Stomach smooth muscle (tissue), 2 donors: ENCODE measurements at regions not wholly inside any gene's neighbourhood (a gene's known extent, or its start where the extent isn't known, plus 50 kb on each side); places are given as distances from the start of the nearest gene placed in this dataset.
"Not testable (repeated sequence)": the region's sequence is repeated elsewhere in the genome, so short reads cannot be mapped to it uniquely, and the experiment has no call there.

Experiments
- H3K27ac ChIP-seq: one replicate; pipeline ENCODE4 v1.7.0; 2013; ENCODE audit warnings: mild to moderate bottlenecking, low read length, inconsistent platforms
- H3K27me3 ChIP-seq, 2 donors: one replicate each; pipeline ENCODE4 v1.7.0; 2013; ENCODE audit warnings: low read length in 2 of 2; ENCODE audit not compliant: insufficient read depth in 2 of 2, control insufficient read depth in 1 of 2
- H3K36me3 ChIP-seq, 2 donors: one replicate each; pipeline ENCODE4 v1.7.0; 2013; ENCODE audit warnings: low read length in 2 of 2; ENCODE audit not compliant: control insufficient read depth in 2 of 2, insufficient read depth in 2 of 2
- H3K4me1 ChIP-seq: one replicate; pipeline ENCODE4 v1.7.0; 2013; ENCODE audit warnings: low read length; ENCODE audit not compliant: control insufficient read depth, insufficient read depth
- H3K4me3 ChIP-seq, 2 donors: one replicate each; pipeline ENCODE4 v1.7.0; 2013; ENCODE audit warnings: low read length in 2 of 2
- H3K9ac ChIP-seq, 2 donors: one replicate each; pipeline ENCODE4 v1.7.0; 2013; ENCODE audit warnings: low read length in 2 of 2, mild to moderate bottlenecking in 1 of 2
- H3K9me3 ChIP-seq, 2 donors: one replicate each; pipeline ENCODE4 v1.7.0; 2013; ENCODE audit warnings: low read length in 2 of 2; ENCODE audit not compliant: control insufficient read depth in 2 of 2
- donor health status: healthy.
- donor health status: Pancreatic carcinoma.

DNA sequence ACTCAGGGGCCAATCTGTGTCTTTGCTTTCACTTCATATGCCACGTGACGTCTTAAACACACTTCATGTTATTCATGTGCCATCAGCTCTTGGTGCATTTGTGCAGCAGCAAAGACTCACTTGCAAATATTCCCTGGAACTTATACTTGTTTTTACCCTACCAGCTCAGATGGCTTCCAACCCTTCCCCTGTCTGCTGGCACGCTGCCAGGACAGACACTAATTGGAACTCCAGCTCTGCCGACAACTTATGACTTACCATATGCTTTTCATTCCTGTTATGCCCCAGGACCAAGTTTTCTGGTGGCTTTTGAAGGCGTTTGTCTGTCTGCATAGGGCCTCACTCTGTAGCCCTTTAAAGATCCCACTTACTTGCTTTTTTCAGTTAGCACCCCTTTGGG, 261.7 kb upstream of the GNPDA2 start:
- H3K27ac ChIP-seq = no peak overlapping the region
- H3K27me3 ChIP-seq = no peaks in the 10 kb centered on the region
- no peaks in the 10 kb centered on the region for H3K9me3 ChIP-seq
- H3K4me1 ChIP-seq = no peaks in the 10 kb centered on the region
- H3K9ac ChIP-seq = no peak overlapping the region
- no peaks in the 10 kb centered on the region for H3K36me3 ChIP-seq
- H3K4me3 ChIP-seq = no peak overlapping the region

DNA sequence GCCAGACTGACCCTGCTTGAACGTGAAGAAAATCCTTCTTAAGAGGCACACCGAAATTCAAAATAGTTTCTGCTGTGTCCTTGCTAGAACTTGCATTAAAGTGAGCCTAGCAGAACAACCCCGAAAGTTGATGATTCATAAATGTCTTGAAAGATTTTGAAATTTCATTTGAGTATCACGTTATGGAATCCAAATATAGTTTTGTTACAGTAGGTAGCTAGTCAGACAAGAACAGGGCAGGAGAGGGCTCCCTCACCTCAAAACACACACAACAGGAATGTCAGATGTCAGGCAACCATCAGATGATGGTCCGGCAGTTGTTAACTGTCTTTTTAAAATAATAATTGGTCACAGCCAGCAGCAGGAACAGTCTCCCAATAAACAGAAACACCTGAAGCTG, 259.6 kb upstream of the GNPDA2 start:
- no peaks in the 10 kb centered on the region for H3K36me3 ChIP-seq
- H3K27ac ChIP-seq = no peak overlapping the region
- no peaks in the 10 kb centered on the region for H3K4me1 ChIP-seq
- H3K27me3 ChIP-seq = no peaks in the 10 kb centered on the region
- no peaks in the 10 kb centered on the region for H3K9me3 ChIP-seq
- H3K9ac ChIP-seq = no peak overlapping the region
- H3K4me3 ChIP-seq = no peak overlapping the region

DNA sequence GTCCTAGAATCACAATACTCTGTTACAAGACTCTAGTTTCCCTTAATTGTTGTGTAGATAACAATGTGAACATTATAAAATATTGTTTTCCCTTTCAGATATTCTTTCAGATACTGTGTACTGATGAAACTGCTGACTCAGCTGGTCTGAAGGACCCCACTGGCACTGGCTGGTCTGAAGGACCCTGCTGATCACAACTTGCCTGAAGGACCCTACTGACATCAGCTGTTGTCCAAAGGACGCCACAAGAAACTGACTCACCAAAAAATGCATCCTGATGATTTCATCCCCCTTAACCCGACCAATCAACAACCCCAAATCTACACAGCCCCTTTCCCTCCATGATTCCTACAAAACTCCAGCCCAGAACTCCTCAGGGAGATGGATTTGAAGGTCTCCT, 258.8 kb upstream of the GNPDA2 start:
- Histone ChIP-seq H3K27ac (no peak overlapping the region), H3K9ac (no peak overlapping the region), H3K4me1 (no peaks in the 10 kb centered on the region), H3K27me3 (no peaks in the 10 kb centered on the region), H3K9me3 (no peaks in the 10 kb centered on the region), H3K36me3 (no peaks in the 10 kb centered on the region), H3K4me3 (no peak overlapping the region)

DNA sequence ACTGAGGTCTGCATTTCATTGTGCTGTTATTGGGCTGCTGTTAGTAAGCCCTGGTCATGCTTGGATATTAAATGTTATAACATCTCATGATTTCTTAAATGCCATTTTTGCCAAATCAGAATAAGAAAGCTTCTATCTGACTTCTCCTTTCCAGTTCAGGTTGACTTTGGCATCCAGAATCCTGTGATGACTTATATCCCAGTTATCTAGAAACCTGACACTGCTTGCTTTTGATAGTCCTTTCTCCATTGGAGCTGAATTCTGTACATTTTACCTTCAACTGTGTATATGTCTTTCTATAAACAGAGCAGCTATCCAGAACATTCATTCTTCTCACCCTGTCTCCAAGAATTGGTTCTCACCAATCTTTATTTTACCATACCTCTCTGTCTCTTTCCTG, 257.7 kb upstream of the GNPDA2 start:
- no peaks in the 10 kb centered on the region for H3K9me3 ChIP-seq
- no peak overlapping the region for H3K4me3 ChIP-seq
- H3K4me1 ChIP-seq = no peaks in the 10 kb centered on the region
- H3K27me3 ChIP-seq = no peaks in the 10 kb centered on the region
- H3K36me3 ChIP-seq = no peaks in the 10 kb centered on the region
- no peak overlapping the region for H3K9ac ChIP-seq
- no peak overlapping the region for H3K27ac ChIP-seq

DNA sequence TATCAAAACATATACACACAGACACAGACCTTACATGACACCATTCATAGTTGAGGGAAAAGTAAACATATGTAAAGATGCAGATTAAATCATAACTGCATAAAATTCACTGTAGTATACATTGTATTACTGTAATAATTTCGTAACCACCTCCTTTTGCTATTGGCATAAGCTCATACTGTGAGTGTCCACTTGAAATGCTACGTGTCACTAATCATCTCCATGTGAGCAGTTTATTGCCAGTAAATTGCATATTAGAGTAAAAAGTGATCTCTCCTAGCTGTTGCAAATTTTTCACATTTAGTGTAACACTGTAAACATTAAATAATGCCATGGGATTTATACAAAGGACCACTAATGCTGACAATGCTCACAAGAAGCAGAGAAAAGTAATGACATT, 256.7 kb upstream of the GNPDA2 start:
- Histone ChIP-seq H3K4me3 (no peak overlapping the region), H3K9me3 (no peaks in the 10 kb centered on the region), H3K27ac (no peak overlapping the region), H3K27me3 (no peaks in the 10 kb centered on the region), H3K9ac (no peak overlapping the region), H3K36me3 (no peaks in the 10 kb centered on the region), H3K4me1 (no peaks in the 10 kb centered on the region)

DNA sequence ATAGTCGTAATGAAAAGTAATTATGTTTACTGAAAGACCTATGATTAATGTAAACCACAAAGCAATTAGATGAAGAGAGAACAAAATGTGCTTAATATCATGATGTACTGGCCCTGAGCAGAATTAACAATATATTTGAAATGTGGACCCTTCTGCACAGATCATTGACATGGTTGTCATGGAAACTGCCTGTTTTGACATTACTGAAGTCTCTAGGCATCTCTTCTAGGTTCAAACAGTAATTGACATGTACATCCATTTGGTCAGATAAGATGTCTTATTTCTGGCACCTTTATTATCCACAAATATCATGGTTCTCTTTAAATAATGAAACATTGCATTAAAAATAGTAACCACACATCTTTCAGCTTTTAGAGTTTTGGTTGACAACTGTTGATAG, 251.7 kb upstream of the GNPDA2 start:
- H3K9ac ChIP-seq = no peak overlapping the region
- no peaks in the 10 kb centered on the region for H3K36me3 ChIP-seq
- no peak overlapping the region for H3K27ac ChIP-seq
- no peaks in the 10 kb centered on the region for H3K9me3 ChIP-seq
- no peaks in the 10 kb centered on the region for H3K4me1 ChIP-seq
- no peaks in the 10 kb centered on the region for H3K27me3 ChIP-seq
- no peak overlapping the region for H3K4me3 ChIP-seq

DNA sequence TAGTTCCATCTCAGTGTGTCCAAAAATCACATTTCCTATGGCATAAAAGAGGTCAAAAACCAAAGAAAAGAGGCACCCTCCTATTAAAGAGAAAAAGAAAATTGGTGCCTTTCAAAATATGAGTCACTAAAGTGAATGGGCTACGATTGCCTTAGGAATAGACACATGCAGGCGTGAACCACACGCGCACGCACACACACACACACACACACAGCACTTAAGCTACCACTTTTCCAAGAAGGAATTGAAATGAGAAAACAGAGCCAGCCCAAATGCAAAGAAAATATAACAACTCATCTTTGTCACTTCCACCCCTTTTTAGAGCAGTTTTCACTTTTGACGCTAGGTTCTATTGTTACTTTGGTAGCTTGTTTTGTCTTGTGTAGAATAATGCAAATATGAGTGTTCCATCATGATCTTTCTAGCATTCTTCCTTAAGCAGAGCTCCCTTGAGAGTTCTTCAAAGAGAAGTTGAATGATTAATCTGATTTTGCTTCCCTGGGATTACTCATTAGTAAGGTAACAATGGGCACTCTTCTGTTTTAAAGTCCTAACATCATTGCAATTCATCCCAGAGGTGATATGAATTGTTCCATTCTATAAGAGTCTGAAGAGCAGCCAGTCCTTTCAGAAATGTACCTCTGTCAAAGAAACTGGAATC, 239.2 kb upstream of the GNPDA2 start:
- no peak overlapping the region for H3K9ac ChIP-seq
- H3K27ac ChIP-seq = no peak overlapping the region
- peaks cover 0 to 6% of the 10 kb centered on the region in 2 donors for H3K9me3 ChIP-seq
- H3K36me3 ChIP-seq = no peaks in the 10 kb centered on the region
- no peaks in the 10 kb centered on the region for H3K27me3 ChIP-seq
- H3K4me3 ChIP-seq = no peak overlapping the region
- H3K4me1 ChIP-seq = no peaks in the 10 kb centered on the region

DNA sequence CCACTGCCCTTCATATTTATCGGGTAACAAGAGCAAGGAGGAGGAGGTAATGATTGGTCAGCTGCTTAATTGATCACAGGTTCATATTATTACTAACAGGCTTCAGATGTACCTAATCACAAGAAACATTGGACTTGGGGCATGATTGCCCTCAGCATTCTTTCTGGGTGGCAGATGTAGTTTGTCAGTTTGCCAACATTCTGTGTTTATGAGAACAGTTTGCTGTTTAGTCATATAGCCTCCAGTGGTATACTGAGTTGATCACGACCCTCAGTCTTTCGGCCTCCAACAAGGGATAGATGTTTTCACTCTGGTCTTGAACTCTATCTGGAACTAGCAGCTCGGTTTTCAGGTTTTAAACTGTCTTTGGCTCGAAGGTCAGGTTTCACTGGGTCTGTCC, 237.7 kb upstream of the GNPDA2 start:
- H3K27ac ChIP-seq, H3K4me3 ChIP-seq, H3K4me1 ChIP-seq, H3K9ac ChIP-seq, H3K36me3 ChIP-seq, H3K9me3 ChIP-seq, H3K27me3 ChIP-seq: not testable (repeated sequence)

DNA sequence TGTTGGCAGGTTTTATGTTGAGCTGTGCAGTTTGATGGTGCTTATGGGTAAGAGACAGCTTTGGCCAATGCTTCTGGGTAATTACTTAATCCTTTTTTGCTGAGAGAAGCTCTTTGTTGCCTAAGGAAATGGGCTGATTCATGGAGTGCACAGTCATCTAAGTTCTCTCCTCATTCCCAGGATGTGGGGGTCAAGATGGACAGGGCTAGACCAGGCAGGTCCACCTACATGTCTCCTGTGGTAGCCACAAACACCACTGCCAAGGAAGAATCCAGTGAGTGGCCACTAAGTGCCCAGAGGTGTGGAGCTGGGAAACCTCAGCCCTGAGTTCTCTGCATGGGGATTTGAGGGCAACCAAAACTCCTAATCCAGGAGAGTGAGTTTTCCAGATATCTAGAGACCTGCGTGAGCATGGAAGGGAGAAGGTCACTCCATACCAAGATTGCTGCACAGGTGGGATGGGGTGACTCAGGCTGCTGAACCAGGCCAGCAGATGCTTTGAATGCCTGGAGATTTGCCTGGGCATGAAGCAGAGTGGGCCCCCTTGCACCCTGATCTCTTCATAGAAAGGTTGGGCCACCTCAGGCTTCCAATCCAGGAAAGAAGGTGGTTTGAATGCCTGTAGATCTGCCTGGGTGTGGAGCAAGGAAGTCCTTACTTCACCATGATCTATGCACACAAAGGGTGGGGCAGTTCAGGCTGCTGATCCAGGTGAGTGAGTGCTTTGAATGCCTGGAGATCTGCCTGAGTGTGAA, 234.8 kb upstream of the GNPDA2 start:
- Histone ChIP-seq H3K9ac (no peak overlapping the region), H3K4me1 (no peaks in the 10 kb centered on the region), H3K36me3 (no peaks in the 10 kb centered on the region), H3K27me3 (no peaks in the 10 kb centered on the region), H3K27ac (no peak overlapping the region), H3K4me3 (no peak overlapping the region), H3K9me3 (peaks cover 0 to 6% of the 10 kb centered on the region in 2 donors)

DNA sequence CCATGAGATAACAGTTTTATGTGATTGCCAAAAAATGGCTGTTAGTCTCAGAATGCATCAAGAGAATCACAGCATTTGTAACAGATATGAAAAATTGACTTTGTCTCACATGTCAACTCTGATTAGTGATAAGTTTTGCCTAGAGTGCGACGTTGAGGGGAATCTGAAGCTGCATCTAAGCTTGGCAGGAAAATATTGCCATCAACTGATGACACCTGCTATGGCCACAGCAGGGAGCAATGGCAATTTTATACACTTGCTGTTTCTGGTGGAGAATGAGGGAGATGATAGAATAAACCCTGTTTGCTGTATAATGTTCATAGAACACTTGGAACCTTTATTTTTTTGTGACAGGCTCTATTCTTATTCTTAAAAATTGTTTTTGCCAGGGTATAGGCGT, 205.4 kb upstream of the GNPDA2 start:
- H3K36me3 ChIP-seq = no peaks in the 10 kb centered on the region
- no peaks in the 10 kb centered on the region for H3K27me3 ChIP-seq
- H3K9me3 ChIP-seq = no peaks in the 10 kb centered on the region
- H3K4me1 ChIP-seq = no peaks in the 10 kb centered on the region
- no peak overlapping the region for H3K9ac ChIP-seq
- H3K4me3 ChIP-seq = no peak overlapping the region
- H3K27ac ChIP-seq = no peak overlapping the region

DNA sequence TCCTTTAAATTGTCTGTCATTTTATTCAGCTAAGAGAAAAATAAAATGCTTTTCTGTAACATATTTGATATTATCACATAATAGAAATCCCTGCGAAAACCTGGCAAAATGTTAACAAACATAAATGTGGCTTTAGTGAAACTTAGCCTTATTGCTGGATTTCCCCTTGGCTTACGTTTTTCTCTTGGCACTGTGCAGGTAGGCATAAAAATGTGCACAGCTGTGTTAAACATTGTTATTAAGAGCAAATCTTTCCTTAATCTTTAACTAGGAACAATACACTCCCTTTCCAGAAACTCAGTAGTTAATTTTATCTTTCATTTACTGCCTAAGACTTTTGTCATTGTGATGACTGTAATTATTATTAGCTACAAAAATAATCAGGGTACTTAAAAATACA, 202.4 kb upstream of the GNPDA2 start:
- no peak overlapping the region for H3K4me3 ChIP-seq
- H3K27me3 ChIP-seq = no peaks in the 10 kb centered on the region
- H3K27ac ChIP-seq = no peak overlapping the region
- H3K4me1 ChIP-seq = no peaks in the 10 kb centered on the region
- no peak overlapping the region for H3K9ac ChIP-seq
- no peaks in the 10 kb centered on the region for H3K36me3 ChIP-seq
- H3K9me3 ChIP-seq = no peaks in the 10 kb centered on the region
